GM21515 (cell line): ENCODE measurements at regions not wholly inside any gene's neighbourhood (a gene's known extent, or its start where the extent isn't known, plus 50 kb on each side); places are given as distances from the start of the nearest gene placed in this dataset.
A peak's percentile ranks its signal among the peaks of the same experiment; 100 is the strongest.
"Not testable (repeated sequence)": the region's sequence is repeated elsewhere in the genome, so short reads cannot be mapped to it uniquely, and the experiment has no call there.

Experiments used
- ATAC-seq: cut with Tn5 transposase; IDR thresholded peaks from one replicate; pipeline ENCODE4 v1.9.1; 2021; ENCODE audit not compliant: unreplicated experiment

- no peak for ATAC-seq
Observed at GRCh38 chr2:216942016-216942415, 82.2 kb upstream of the TNP1 start.

DNA sequence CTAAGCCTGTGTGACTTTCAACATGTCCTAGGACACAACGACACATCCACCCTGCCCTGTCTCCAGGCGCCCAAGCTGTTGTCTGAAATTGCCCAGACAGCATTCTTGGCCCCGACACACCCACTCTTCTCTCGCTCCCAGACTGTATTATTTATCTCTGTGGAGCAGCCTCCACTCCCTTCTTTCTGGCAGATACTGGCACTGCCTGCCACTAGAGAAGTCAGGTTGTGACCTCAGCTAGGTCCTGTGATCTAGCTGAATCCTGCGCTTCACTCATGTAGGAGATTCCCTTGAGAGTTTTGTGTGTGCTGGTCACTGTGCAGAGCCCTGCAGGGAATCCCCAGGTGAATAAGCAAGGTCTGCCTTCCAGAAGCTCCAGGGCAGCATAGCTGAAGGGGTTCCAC is 77.1 kb upstream of the TNP1 start:
- ATAC-seq: no peak

- ATAC-seq: no peak
Observed at GRCh38 chr2:216934623-216935022, 74.8 kb upstream of the TNP1 start.

GRCh38 chr2:216934151-216934550 is 74.3 kb upstream of the TNP1 start:
- ATAC-seq: no peak

DNA sequence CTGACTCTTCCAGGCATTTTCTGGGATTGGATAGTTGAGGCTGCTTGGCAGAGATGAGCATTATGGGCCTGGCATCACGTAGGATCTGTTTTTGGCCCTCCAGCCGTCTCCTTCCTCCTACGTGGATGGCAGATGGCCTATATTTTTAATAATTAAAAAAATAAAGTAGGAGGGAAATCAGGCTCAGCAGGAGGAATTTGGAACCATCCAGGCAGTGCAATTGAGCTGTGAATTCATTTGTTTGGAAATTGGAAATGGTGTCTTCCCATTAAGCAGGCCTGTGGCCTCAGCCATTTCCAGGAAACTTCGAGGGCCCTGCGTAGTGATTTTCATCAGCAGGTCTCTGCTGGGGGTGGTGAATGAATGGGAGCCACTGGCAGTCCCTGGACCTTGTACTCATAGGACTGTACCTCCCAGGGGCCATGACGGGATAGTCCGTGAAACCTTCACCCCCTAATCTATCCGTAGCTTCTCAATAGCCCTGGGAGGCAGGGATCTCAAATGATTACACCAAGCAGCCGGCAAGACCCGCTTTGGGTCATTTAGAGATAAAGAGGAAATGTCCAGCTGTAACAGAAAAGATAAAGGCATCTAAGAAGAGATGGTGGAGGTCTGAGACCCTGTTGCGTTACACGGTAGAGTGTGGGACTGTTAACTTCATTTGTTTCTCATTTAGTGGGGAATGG is 73.1 kb upstream of the TNP1 start:
- no peak for ATAC-seq

- no peak for ATAC-seq
Observed at GRCh38 chr2:216932113-216932862, 72.4 kb upstream of the TNP1 start.

- ATAC-seq: no peak
Observed at GRCh38 chr2:216930716-216931115, 70.9 kb upstream of the TNP1 start.

DNA sequence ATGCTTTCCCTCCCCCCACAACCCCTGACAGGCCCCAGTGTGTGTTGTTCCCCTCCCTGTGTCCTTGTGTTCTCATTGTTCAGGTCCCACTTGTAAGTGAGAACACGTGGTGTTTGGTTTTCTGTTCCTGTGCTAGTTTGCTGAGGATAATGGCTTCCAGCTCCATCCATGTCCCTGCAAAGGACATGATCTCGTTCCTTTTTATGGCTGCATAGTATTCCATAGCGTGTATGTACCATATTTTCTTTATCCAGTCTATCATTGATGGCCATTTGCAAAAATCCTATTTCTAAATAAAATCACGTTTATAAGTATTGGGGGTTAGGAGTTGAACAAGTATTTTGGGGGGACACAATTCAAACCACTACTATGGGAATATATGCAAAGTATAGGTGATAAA is 69.5 kb upstream of the TNP1 start:
- not testable (repeated sequence) for ATAC-seq

DNA sequence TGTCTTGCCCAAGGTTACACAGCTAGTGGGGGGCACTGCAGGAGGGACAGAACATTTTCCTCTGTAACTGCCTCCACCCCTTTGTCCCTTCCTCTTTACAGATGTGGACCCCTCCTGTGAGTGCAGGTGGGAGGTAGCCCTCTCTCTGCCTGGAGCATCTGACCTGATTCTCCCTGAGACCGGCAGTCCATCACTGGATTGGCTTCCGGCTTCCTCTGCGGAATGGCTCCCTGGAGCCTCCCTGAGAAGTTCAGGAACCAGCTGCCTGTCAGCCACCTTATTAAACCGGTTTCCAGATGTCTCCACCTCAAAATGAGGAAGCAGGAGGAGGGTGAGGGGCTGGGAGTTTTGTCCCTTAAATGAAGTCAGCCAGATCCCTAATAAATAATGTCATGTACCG is 67.3 kb upstream of the TNP1 start:
- ATAC-seq: no peak

DNA sequence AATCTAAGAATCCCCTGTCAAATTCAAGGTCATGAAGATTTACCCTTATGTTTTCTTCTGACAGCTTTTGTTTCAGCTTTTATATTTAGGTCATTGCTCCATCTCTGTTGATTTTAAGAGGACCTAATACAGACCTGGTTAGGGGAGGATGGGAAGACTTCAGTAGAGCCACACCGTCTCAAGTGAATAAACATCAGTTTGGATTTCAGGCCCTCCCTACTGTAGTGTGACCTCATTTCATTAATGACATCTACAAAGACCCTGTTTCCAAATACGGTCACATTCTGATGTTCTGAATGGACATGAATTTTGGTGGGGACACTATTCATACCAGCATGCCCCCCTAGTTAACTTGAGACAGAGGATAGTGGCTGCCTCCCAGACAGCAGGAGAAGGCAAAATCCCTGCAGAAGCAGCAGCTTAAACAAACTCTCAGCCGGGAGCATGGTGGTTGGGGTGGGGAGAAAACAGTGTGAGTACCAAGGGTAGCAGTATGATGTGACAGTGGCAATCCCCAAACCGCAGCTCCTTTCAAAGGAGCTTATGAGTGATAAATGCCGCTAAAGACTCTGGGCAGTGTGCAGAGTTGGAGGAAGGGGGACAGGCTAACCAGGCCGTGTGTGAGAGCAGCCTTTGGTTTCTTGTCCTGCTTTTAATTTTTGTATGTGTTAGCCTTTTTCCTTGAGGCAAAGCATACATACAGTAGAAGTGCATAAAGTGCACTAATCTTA is 65.9 kb upstream of the TNP1 start:
- no peak for ATAC-seq

DNA sequence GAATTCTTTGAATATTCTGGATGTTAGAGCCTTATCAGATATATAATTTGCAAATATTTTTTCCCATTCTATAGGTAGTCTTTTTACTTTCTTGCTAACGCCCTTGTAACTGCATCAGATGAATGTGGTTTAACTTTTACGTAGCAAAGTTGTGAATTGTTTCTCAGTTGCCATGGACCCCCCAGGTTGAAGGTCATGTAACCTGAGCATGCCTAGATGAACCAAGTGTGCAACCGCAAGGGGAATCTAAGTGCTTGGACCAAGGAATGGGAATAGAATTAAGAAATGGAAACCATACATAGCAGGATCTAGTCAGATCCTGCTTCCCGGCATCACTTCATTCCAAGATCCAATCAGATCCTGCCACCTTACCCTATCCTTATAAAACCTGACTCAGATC is 65.1 kb upstream of the TNP1 start:
- no peak for ATAC-seq

- no peak for ATAC-seq
Observed at GRCh38 chr2:216923706-216924105, 63.8 kb upstream of the TNP1 start.

DNA sequence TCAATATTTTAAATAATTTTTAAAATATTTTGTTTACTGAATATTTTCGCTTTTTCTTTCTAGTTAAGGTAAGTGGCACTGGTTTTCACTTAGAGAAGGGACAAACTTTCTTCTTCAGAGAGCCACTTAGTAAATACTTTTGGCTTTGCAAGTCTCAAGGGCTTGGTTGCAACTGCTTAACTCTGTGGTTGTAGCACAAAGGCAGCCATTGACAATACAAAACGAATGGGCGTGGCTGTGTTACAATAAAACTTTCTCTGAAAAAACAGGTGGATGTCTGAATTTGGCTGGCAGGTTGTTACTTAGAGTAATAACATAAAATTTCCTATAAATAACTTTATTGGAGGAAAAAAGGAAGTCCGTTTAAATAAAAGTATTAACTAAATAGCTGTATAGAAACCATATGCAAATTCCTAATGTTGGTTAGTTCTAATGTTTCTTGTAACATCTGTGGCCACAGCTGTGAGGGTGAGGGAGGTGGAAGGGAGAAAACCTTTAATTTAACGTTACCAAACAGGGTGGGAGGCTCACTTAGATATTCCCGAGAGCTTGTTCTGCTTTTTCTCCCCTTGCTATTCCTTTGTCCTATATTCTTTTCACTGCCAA is 62.4 kb upstream of the TNP1 start:
- peak; percentile 77 for ATAC-seq

GRCh38 chr2:216920937-216921456 is 61.1 kb upstream of the TNP1 start:
- ATAC-seq: no peak

- no peak for ATAC-seq
Observed at GRCh38 chr2:216920143-216920876, 60.4 kb upstream of the TNP1 start.

DNA sequence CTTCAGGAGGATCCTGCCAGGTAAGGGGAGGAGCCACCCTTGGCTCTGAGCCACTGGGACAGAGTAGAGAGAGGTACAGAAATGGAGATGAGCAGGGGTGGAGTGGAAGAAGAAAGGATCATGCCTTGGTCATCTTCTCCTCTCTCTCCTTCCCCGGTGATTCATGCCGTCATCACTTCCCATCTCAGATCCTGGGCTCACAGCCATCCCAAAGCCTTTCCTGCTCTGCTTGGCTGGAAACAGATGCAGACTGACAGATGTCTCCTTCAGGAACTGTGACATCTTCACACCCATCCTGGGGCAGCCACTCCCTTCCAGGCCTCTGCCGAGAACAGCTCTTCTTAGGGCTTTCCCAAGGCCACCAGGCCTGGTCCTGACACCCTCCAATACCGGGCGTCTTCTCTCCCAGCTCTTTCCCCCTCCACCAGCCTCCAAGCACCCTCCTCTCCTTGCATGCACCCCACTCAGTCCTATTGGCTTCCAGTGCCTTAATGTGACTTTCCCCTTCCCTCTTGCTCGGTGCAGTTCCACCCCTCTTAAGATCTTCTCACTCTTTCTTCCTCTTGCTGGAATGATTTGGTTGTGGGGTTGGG is 58.3 kb upstream of the TNP1 start:
- no peak for ATAC-seq

GRCh38 chr2:216916956-216917650 is 57.2 kb upstream of the TNP1 start:
- no peak for ATAC-seq

- no peak for ATAC-seq
Observed at GRCh38 chr2:216915557-216916150, 55.8 kb upstream of the TNP1 start.

- no peak for ATAC-seq
Observed at GRCh38 chr2:216914491-216914890, 54.6 kb upstream of the TNP1 start.
